Stimulated activated CD8-positive, alpha-beta memory T cell treated with anti-CD3 and anti-CD28 coated beads, Interleukin-2, amount 100 ng/mL, for 1 hour (primary cell): ENCODE measurements at regions not wholly inside any gene's neighbourhood (a gene's known extent, or its start where the extent isn't known, plus 50 kb on each side); places are given as distances from the start of the nearest gene placed in this dataset.

Source experiments
- DNase-seq, 2 donors: peaks; one replicate each; pipeline ENCODE4 v3.0.0-alpha.2; 2020; ENCODE audit warnings: low read depth in 2 of 2

GRCh38 chr5:164346785-164347630, 841.6 kb downstream of the MAT2B start:
- DNase-seq = no peak

GRCh38 chr5:164350236-164350635, 844.8 kb downstream of the MAT2B start:
- no peak for DNase-seq

GRCh38 chr5:164351245-164351834, 845.9 kb downstream of the MAT2B start:
- DNase-seq = no peak

GRCh38 chr5:164352695-164353094, 847.3 kb downstream of the MAT2B start:
- no peak for DNase-seq

GRCh38 chr5:164353155-164353554, 847.7 kb downstream of the MAT2B start:
- no peak for DNase-seq

- DNase-seq = no peak
Observed at GRCh38 chr5:164354139-164354751, 848.8 kb downstream of the MAT2B start.

- no peak for DNase-seq
Observed at GRCh38 chr5:164355267-164355830, 849.9 kb downstream of the MAT2B start.

GRCh38 chr5:164356790-164357189, 851.4 kb downstream of the MAT2B start:
- no peak for DNase-seq

- no peak for DNase-seq
Observed at GRCh38 chr5:164357395-164358033, 852.1 kb downstream of the MAT2B start.

- no peak for DNase-seq
Observed at GRCh38 chr5:164358531-164359259, 853.3 kb downstream of the MAT2B start.

GRCh38 chr5:164359260-164360255, 854.1 kb downstream of the MAT2B start:
- no peak for DNase-seq

GRCh38 chr5:164360589-164360988, 855.2 kb downstream of the MAT2B start:
- no peak for DNase-seq

GRCh38 chr5:164361986-164362385, 856.6 kb downstream of the MAT2B start:
- no peak for DNase-seq

- no peak for DNase-seq
Observed at GRCh38 chr5:164362835-164363234, 857.4 kb downstream of the MAT2B start.

GRCh38 chr5:164364237-164365208, 859.1 kb downstream of the MAT2B start:
- no peak for DNase-seq

- no peak for DNase-seq
Observed at GRCh38 chr5:164370841-164371240, 865.4 kb downstream of the MAT2B start.

GRCh38 chr5:164372892-164373291, 867.5 kb downstream of the MAT2B start:
- DNase-seq = no peak

GRCh38 chr5:164373876-164374275, 868.5 kb downstream of the MAT2B start:
- no peak for DNase-seq

- DNase-seq = no peak
Observed at GRCh38 chr5:164375051-164375450, 869.6 kb downstream of the MAT2B start.
